ENCODE measurements at regions not wholly inside any gene's neighbourhood (a gene's known extent, or its start where the extent isn't known, plus 50 kb on each side); places are given as distances from the start of the nearest gene placed in this dataset.

DNA sequence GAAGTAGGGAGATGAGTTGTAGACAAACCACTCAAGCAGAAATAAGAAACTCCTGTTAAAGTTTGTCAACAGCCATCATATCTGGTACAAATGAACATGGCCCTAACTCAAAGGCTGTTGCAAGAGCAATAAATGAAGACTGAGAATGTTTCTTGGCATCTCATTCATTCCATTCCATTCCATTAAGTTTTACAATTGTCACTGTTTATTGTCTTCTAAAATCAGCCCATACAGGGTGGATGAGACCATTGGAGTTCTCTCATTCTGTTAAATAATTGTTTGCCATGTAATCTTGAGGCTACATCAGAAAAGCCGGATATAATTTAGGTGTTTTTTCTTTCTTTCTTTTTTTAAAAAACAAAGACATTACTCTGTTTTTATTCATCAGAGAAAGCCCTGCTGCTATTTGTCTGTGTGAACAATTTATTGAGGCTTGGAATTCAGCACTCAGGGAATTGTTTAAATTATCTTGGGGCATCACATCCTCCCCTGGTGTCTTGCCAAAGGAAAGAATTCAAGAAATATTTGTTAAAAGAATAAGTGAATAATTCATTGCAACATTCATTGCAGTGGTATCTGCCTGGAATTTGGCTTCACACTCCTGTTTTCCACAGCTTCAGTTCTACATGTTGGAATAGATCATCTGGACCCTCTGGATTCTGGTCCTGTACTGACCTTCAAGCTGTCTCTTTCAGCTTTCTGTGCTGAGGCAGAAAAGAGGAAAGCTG, 604.5 kb downstream of the PLPP3 start:
- peak; percentile 27 for DNase-seq (ENCODE audit: low read depth)

- peak; percentile 10 for DNase-seq (ENCODE audit: low read depth)
Measured at GRCh38 chr1:55970526-55971110, 608.7 kb downstream of the PLPP3 start.

GRCh38 chr1:55969322-55969721, 610.0 kb downstream of the PLPP3 start:
- DNase-seq (ENCODE audit: low read depth) = no peak

DNA sequence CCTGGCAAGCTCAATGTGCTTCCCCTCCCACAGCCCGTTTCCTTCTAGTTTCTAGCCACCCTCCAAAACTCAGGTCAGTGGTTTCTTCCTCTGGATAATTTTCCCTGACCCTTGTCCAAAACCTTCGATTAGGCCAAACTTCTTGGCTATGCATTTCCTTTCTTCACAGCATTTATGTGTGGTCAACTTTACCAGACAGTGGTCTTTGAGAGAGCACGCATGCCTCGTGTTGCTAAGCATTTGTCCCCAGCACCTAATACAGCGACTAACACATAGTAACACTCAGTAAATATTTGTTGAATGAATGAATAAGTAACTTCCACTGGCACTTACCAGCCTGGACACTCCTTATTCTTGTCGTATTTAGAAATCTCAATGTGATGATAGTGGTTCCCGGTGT, 610.7 kb downstream of the PLPP3 start:
- no peak for DNase-seq (ENCODE audit: low read depth)

DNA sequence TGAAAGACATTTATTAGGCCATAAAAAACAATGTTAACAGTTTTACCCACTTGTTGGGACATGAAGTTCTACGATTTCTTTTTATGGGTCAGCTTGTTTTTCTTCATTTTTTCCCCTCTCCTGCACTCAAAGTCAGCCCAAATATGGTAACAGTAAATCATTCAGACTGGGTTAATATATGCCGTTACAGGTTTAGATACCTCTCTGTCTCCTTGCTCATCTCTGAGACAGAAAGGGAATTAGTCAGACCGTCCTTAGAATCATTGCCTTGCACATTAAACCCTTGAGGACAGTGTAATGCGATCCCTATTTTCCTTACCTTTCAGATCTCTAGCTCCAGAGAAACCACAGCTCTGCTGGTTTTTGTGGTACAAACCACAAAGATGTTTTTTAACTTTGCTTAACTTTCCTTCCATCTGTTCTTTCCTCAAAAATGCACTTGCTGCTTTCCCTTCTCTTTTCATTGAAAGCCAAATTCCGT, 613.3 kb downstream of the PLPP3 start:
- DNase-seq (ENCODE audit: low read depth) = peak; percentile 12

GRCh38 chr1:55962472-55962871, 616.9 kb downstream of the PLPP3 start:
- no peak for DNase-seq (ENCODE audit: low read depth)

GRCh38 chr1:55959136-55959548, 620.2 kb downstream of the PLPP3 start:
- no peak for DNase-seq (ENCODE audit: low read depth)

- DNase-seq (ENCODE audit: low read depth) = no peak
Measured at GRCh38 chr1:55958498-55958897, 620.9 kb downstream of the PLPP3 start.

- DNase-seq (ENCODE audit: low read depth) = no peak
Measured at GRCh38 chr1:55957276-55957675, 622.1 kb downstream of the PLPP3 start.

DNA sequence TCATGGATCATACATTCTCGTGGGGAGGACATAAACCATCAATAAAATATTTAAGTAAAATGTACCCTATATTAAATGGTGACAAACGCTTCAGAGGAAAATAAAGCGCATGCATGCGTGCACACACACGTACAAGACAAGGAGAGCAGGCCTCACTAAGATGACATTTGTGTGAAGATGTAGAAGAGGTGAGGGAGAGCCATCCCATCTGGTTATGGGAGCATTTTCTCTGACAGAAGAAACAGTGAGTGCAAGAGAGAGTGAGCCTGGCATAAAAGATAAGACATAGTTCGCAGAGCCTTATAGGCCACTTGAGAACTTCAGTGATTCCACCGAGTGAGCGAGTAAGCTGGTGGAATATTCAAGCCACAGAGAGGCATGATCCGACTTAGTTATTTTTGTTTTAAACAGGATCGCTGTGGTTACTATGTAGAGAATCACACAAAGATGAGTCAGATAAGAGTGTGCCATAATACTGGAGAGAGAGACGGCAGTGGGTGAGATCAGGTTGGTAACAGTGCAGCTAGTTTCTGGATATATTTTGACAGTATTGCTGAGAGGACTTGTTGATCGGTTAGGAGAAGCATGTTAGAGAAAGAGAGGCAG, 624.2 kb downstream of the PLPP3 start:
- DNase-seq (ENCODE audit: low read depth) = no peak

DNA sequence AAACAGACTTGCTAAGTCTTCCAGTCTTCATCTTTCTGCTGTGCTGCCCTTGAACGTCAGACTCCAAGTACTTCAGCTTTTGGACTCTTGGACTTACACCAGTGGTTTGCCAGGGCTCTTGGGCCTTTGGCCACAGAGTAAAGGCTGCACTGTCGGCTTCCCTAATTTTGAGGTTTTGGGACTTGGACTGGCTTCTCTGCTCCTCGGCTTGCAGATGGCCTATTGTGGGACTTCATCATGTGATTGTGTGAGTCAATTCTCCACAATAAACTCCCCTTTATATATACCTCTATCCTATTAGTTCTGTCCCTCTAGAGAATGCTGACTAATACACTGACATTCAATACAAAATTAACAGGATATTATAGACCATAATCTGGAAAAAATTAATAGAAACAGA, 628.1 kb downstream of the PLPP3 start:
- no peak for DNase-seq (ENCODE audit: low read depth)

GRCh38 chr1:55947446-55947845, 631.9 kb downstream of the PLPP3 start:
- no peak for DNase-seq (ENCODE audit: low read depth)

DNA sequence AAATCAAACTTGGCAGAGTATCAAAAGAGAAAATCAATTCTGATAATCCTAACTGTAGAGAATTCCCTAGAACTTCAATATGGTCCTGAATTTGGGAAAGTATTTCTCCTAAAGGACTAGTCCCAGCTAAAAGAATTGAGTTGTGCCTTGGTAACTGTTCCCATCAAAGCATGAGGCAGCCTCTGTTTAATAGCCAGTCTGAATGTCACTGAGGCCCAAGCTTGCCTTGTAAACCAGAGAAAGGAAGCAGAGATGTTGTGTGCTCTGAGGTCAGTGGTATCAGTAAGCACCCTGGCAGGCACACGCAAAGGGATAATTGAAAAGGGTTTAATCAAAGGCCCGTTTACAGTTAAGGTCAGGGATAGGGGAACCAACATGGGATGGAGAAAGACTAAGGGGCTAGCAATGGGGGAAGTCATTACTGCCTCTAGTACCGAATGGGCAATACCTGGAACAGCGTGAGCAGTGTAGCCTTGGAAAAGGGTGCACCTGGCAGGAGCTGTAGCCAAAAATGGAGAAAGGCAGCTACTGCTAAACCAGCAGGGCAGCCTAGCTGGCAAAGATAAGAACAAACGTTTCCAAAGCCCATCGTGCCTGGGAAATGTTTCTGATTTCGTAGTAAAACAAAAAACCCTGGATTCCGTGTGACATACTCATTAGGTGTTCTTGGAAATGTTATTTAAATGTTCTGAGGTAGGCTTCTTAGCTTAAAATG, 635.5 kb downstream of the PLPP3 start:
- DNase-seq (ENCODE audit: low read depth) = no peak

GRCh38 chr1:55943012-55943411, 636.4 kb downstream of the PLPP3 start:
- DNase-seq (ENCODE audit: low read depth) = no peak

DNA sequence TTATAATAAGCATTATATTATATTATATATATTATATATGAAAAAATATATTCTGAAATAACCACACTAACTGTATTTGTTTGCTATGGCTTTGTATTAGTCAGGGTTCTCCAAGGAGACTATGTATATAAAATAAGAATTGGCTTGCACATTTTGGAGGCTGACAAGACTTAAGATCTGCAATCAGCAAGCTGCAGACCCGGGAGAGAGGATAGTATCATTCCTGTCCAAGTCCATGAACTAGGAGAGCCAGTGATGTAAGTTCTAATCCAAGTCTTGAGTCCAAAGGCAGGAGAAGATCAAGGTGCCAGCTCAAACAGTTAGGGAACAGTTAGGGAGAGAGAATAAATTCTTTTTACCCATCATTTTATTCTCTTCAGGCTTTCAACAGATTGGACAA, 639.5 kb downstream of the PLPP3 start:
- no peak for DNase-seq (ENCODE audit: low read depth)

DNA sequence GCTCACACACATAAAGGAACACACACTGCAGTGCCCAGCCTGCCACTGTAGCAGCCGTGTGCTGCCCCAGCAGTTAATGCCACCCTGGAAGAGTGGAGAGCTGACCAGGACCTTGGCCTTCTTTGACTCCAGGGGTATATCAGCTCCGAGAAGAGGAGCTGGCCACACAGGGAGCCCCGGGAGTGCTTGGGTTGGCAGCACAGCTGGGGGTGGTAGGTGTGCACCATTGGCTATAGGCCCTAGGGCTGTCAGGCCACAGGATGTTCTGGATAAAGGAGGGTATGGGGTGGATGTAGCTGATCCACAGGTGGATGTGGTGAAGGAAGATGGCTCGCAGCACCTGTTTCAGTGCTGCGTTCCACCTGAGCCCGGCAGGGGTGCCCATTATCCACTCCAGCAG, 640.5 kb downstream of the PLPP3 start:
- no peak for DNase-seq (ENCODE audit: low read depth)

DNA sequence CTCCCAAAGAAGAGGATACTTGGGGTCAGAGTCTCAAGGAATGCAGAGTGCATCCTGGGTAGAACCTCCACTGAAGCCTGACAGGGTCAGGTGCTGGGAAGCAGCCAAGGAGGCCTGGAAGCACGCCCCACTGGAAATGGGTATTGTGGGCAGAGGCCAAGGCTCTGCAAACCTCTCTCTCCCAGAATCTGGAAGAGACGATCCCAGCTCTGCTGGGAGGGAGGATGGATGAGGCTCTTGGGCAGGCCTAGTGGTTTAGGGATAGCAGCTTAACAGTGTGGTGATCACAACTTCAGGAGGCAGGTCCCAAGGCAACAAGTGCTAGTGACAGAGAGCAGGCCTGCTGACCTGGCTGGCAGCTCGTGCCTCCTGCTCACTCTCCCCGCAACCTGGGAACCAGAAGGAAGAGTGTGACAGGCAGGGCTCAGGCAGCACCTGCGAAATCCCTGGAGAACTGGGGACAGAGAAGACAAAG, 641.0 kb downstream of the PLPP3 start:
- no peak for DNase-seq (ENCODE audit: low read depth)

GRCh38 chr1:55937840-55938375, 641.5 kb downstream of the PLPP3 start:
- DNase-seq (ENCODE audit: low read depth) = no peak

- no peak for DNase-seq (ENCODE audit: low read depth)
Measured at GRCh38 chr1:55935236-55935635, 644.1 kb downstream of the PLPP3 start.

DNA sequence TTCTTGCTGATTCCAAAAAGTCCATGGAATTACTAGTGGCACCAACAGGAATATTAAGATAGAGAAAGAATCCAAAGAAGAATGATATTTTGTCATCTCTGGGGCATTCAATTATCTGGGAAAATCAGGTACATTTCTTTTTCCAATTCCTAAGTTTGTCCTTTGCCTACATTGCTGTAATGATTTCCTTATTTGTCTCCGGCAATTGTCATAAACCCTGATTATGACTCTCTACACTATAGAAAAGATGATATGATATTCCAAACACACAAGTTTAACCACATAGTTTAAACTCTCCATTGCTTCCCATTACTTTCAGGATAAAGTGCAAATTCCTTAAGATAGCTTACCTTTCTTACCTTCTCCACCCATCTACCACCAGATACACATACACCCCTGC, 647.0 kb downstream of the PLPP3 start:
- no peak for DNase-seq (ENCODE audit: low read depth)

DNA sequence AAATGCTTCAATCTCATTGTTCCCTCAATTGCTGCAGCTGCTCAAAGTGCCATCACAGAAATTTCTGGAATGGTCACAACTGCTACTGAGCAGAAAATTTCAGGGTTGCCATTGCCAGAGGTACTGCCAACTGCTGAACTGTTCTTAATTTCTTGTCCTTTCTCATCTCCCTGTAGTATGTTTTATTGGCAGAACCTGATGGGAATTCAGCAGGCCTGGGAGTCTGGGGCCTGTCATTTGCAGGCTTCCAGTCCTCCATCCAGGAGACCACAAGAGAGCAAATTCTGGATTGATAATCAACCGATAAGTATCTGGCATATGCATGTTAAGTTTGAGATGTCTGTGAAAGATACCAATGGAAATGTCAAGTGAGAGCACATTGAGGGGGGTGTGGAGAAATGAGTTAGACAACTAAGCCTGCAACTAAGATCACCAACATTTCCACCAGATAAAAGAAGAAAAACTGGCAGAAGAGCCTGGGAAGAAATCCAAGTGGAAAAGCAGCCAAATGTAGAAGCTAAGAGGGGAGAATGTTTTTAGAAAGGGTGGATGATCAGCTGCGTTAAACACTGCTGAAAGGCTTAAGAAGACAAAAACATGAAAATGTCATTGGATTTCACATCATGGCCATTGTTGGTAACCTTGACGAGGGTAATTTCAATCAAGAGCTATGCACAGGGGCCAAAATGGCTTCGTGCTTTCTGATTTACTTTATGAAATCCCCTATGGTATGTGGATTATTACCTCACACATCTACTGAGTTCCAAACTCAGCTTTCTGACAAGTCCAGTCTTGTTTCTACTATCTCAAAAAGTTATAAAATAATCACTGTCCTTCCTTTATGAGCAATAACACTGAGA, 648.1 kb downstream of the PLPP3 start:
- DNase-seq (ENCODE audit: low read depth) = no peak

All from ELR (cell line).